ENCODE measurements at regions not wholly inside any gene's neighbourhood (a gene's known extent, or its start where the extent isn't known, plus 50 kb on each side); places are given as distances from the start of the nearest gene placed in this dataset.

GRCh38 chr14:30138567-30138966 lies 210.9 kb upstream of the PRKD1 start:
- in situ Hi-C loops (cut with MboI; ENCODE audit: low pct_unique_long_range_greater_than_20kb, low sequenced_read_pairs), result no loop called here

GRCh38 chr14:30142216-30142615 lies 214.6 kb upstream of the PRKD1 start:
- in situ Hi-C loops (cut with MboI; ENCODE audit: low pct_unique_long_range_greater_than_20kb, low sequenced_read_pairs), result no loop called here
- no peak for DNase-seq

More at GRCh38 chr14:30138567-30138966, 210.9 kb upstream of the PRKD1 start:
- no peak for DNase-seq

- no peak for DNase-seq
- in situ Hi-C loops (cut with MboI; ENCODE audit: low pct_unique_long_range_greater_than_20kb, low sequenced_read_pairs), result no loop called here
These were observed 216.0 kb upstream of the PRKD1 start for GRCh38 chr14:30143627-30144026.

- no peak for DNase-seq
- in situ Hi-C loops (cut with MboI; ENCODE audit: low pct_unique_long_range_greater_than_20kb, low sequenced_read_pairs), result no loop called here
These were observed 226.1 kb upstream of the PRKD1 start for GRCh38 chr14:30153717-30154116.

- no peak for DNase-seq
- in situ Hi-C loops (cut with MboI; ENCODE audit: low pct_unique_long_range_greater_than_20kb, low sequenced_read_pairs), result no loop called here
These were observed 228.9 kb upstream of the PRKD1 start for GRCh38 chr14:30156571-30156970.

GRCh38 chr14:30158299-30158698 lies 230.7 kb upstream of the PRKD1 start:
- no peak for DNase-seq
- in situ Hi-C loops (cut with MboI; ENCODE audit: low pct_unique_long_range_greater_than_20kb, low sequenced_read_pairs), result no loop called here

GRCh38 chr14:30159374-30159773 lies 231.7 kb upstream of the PRKD1 start:
- in situ Hi-C loops (cut with MboI; ENCODE audit: low pct_unique_long_range_greater_than_20kb, low sequenced_read_pairs), result no loop called here
- no peak for DNase-seq

- DNase-seq, result no peak
- in situ Hi-C loops (cut with MboI; ENCODE audit: low pct_unique_long_range_greater_than_20kb, low sequenced_read_pairs), result no loop called here
These were observed 233.0 kb upstream of the PRKD1 start for GRCh38 chr14:30160608-30161007.

- DNase-seq, result no peak
- in situ Hi-C loops (cut with MboI; ENCODE audit: low pct_unique_long_range_greater_than_20kb, low sequenced_read_pairs), result no loop called here
These were observed 234.4 kb upstream of the PRKD1 start for GRCh38 chr14:30162066-30162465.

- no peak for DNase-seq
- in situ Hi-C loops (cut with MboI; ENCODE audit: low pct_unique_long_range_greater_than_20kb, low sequenced_read_pairs), result no loop called here
These were observed 237.6 kb upstream of the PRKD1 start for GRCh38 chr14:30165255-30165654.

- in situ Hi-C loops (cut with MboI; ENCODE audit: low pct_unique_long_range_greater_than_20kb, low sequenced_read_pairs), result no loop called here
- no peak for DNase-seq
These were observed 250.1 kb upstream of the PRKD1 start for GRCh38 chr14:30177781-30178180.

GRCh38 chr14:30179381-30180130 lies 251.9 kb upstream of the PRKD1 start:
- in situ Hi-C loops (cut with MboI; ENCODE audit: low pct_unique_long_range_greater_than_20kb, low sequenced_read_pairs), result no loop called here
- no peak for DNase-seq

GRCh38 chr14:30180219-30180618 lies 252.6 kb upstream of the PRKD1 start:
- in situ Hi-C loops (cut with MboI; ENCODE audit: low pct_unique_long_range_greater_than_20kb, low sequenced_read_pairs), result no loop called here
- DNase-seq, result no peak

GRCh38 chr14:30185832-30186231 lies 258.2 kb upstream of the PRKD1 start:
- in situ Hi-C loops (cut with MboI; ENCODE audit: low pct_unique_long_range_greater_than_20kb, low sequenced_read_pairs), result no loop called here
- DNase-seq, result no peak

GRCh38 chr14:30191639-30192279 lies 264.1 kb upstream of the PRKD1 start:
- no peak for DNase-seq
- in situ Hi-C loops (cut with MboI; ENCODE audit: low pct_unique_long_range_greater_than_20kb, low sequenced_read_pairs), result no loop called here

- in situ Hi-C loops (cut with MboI; ENCODE audit: low pct_unique_long_range_greater_than_20kb, low sequenced_read_pairs), result no loop called here
These were observed 265.5 kb upstream of the PRKD1 start for GRCh38 chr14:30193101-30193500.

GRCh38 chr14:30193845-30194501 lies 266.3 kb upstream of the PRKD1 start:
- no peak for DNase-seq
- in situ Hi-C loops (cut with MboI; ENCODE audit: low pct_unique_long_range_greater_than_20kb, low sequenced_read_pairs), result no loop called here

More at GRCh38 chr14:30193101-30193500, 265.5 kb upstream of the PRKD1 start:
- no peak for DNase-seq

- DNase-seq, result no peak
- in situ Hi-C loops (cut with MboI; ENCODE audit: low pct_unique_long_range_greater_than_20kb, low sequenced_read_pairs), result no loop called here
These were observed 267.1 kb upstream of the PRKD1 start for GRCh38 chr14:30194741-30195148.

GRCh38 chr14:30195941-30196340 lies 268.3 kb upstream of the PRKD1 start:
- no peak for DNase-seq
- in situ Hi-C loops (cut with MboI; ENCODE audit: low pct_unique_long_range_greater_than_20kb, low sequenced_read_pairs), result no loop called here

GRCh38 chr14:30196861-30197260 lies 269.2 kb upstream of the PRKD1 start:
- no peak for DNase-seq
- in situ Hi-C loops (cut with MboI; ENCODE audit: low pct_unique_long_range_greater_than_20kb, low sequenced_read_pairs), result no loop called here

Measured in KBM-7 (cell line).